Liver (tissue), 8 donors: ENCODE measurements at regions not wholly inside any gene's neighbourhood (a gene's known extent, or its start where the extent isn't known, plus 50 kb on each side); places are given as distances from the start of the nearest gene placed in this dataset.

Source experiments
- DNase-seq: peaks from one replicate; pipeline ENCODE4 v3.0.0-alpha.2; 2017; ENCODE audit warnings: low spot score
- H3K27ac ChIP-seq, 2 donors: one replicate each; pipeline ENCODE4 v1.7.0; 2013; ENCODE audit warnings: inconsistent platforms in 2 of 2, low read length in 2 of 2, control low read depth in 1 of 2, low read depth in 1 of 2, mild to moderate bottlenecking in 1 of 2
- H3K27me3 ChIP-seq, 4 donors: one replicate each; pipeline versions ENCODE4 v1.6.1 to v1.7.0; 2013; ENCODE audit warnings: low read length in 3 of 4, inconsistent platforms in 1 of 4, mild to moderate bottlenecking in 1 of 4, moderate library complexity in 1 of 4; ENCODE audit not compliant: control insufficient read depth in 4 of 4, insufficient read depth in 4 of 4
- H3K36me3 ChIP-seq, 4 donors: one replicate each; pipeline versions ENCODE4 v1.6.1 to v1.7.0; 2013; ENCODE audit warnings: low read length in 3 of 4, mild to moderate bottlenecking in 3 of 4, low read depth in 1 of 4, moderate library complexity in 1 of 4; ENCODE audit not compliant: control insufficient read depth in 4 of 4, insufficient read depth in 3 of 4
- H3K4me1 ChIP-seq, 4 donors: one replicate each; pipeline versions ENCODE4 v1.6.1 to v1.7.0; 2013; ENCODE audit warnings: low read length in 3 of 4, mild to moderate bottlenecking in 3 of 4, moderate library complexity in 1 of 4; ENCODE audit not compliant: control insufficient read depth in 4 of 4, insufficient read depth in 4 of 4
- H3K4me3 ChIP-seq, 3 donors: one replicate each; pipeline versions ENCODE4 v1.6.1 to v1.7.0; 2013; ENCODE audit warnings: low read length in 3 of 3, control low read depth in 1 of 3, low read depth in 1 of 3, mild to moderate bottlenecking in 1 of 3
- H3K9ac ChIP-seq, 2 donors: one replicate each; pipeline ENCODE4 v1.7.0; 2013; ENCODE audit warnings: low read length in 2 of 2, mild to moderate bottlenecking in 2 of 2, moderate library complexity in 2 of 2, control low read depth in 1 of 2, low read depth in 1 of 2
- H3K9me3 ChIP-seq, 4 donors: one replicate each; pipeline versions ENCODE4 v1.6.1 to v1.7.0; 2013; ENCODE audit warnings: low read length in 3 of 4; ENCODE audit not compliant: control insufficient read depth in 4 of 4
- EGR1 ChIP-seq, 2 donors: IDR thresholded peaks; 2 replicates each; pipeline ENCODE4 v1.6.1; 2016 to 2018; ENCODE audit warnings: antibody characterized with exemption in 2 of 2, low read depth in 2 of 2
- FOXA2 ChIP-seq: IDR thresholded peaks from 2 replicates; pipeline ENCODE4 v1.6.1; 2016; ENCODE audit warnings: antibody characterized with exemption
- GABPA ChIP-seq, 2 donors: IDR thresholded peaks in 1 of 2; conservative IDR thresholded peaks in 1 of 2; 2 replicates each; pipeline ENCODE4 v1.6.1; 2016; ENCODE audit warnings: antibody characterized with exemption in 2 of 2, mild to moderate bottlenecking in 1 of 2, moderate library complexity in 1 of 2
- HNF4A ChIP-seq, 2 donors: conservative IDR thresholded peaks; 2 replicates each; pipeline ENCODE4 v1.6.1; 2016; ENCODE audit warnings: antibody characterized with exemption in 2 of 2, mild to moderate bottlenecking in 2 of 2
- JUND ChIP-seq, 2 donors: IDR thresholded peaks; 2 replicates each; pipeline ENCODE4 v1.6.1; 2016; ENCODE audit warnings: antibody characterized with exemption in 2 of 2
- NR2F2 ChIP-seq: IDR thresholded peaks from 2 replicates; pipeline ENCODE4 v1.6.1; 2016; ENCODE audit warnings: antibody characterized with exemption
- RAD21 ChIP-seq, 2 donors: IDR thresholded peaks; 2 replicates each; pipeline ENCODE4 v1.6.1; 2016; ENCODE audit warnings: antibody characterized with exemption in 2 of 2, mild to moderate bottlenecking in 2 of 2
- RXRA ChIP-seq, 2 donors: IDR thresholded peaks; 2 replicates each; pipeline ENCODE4 v1.6.1; 2017 to 2018; ENCODE audit warnings: antibody characterized with exemption in 2 of 2, mild to moderate bottlenecking in 1 of 2
- SP1 ChIP-seq: IDR thresholded peaks from 2 replicates; pipeline ENCODE4 v1.6.1; 2018; ENCODE audit warnings: antibody characterized with exemption, mild to moderate bottlenecking
- YY1 ChIP-seq: IDR thresholded peaks from 2 replicates; pipeline ENCODE4 v1.6.1; 2016; ENCODE audit warnings: antibody characterized with exemption, mild to moderate bottlenecking
- WGBS: extraction: QIAGEN DNeasy Blood & Tissue Kit; methylation state at CpG from one replicate; pipeline ENCODE4 v1.1.7; 2013; 5-methylcytosine and 5-hydroxymethylcytosine counted together
- TF ChIP-seq, protein P1 (sequence below): IDR thresholded peaks from 2 replicates; pipeline ENCODE4 v1.6.1; 2016; ENCODE audit warnings: antibody characterized with exemption
- TF ChIP-seq, protein P2 (sequence below): IDR thresholded peaks from 2 replicates; pipeline ENCODE4 v1.6.1; 2016; ENCODE audit warnings: antibody characterized with exemption, mild to moderate bottlenecking
- TF ChIP-seq, protein P3 (sequence below): IDR thresholded peaks from 2 replicates; pipeline ENCODE4 v1.6.1; 2016; ENCODE audit warnings: antibody characterized with exemption
- TF ChIP-seq, protein P4 (sequence below): fragments of 150-350 bp; IDR thresholded peaks from 2 replicates; pipeline ENCODE4 v1.5.1; 2017; ENCODE audit warnings: improper control_type of control experiment, low read depth, low read length; ENCODE audit not compliant: missing input control
- TF ChIP-seq, protein P5 (sequence below): IDR thresholded peaks from 2 replicates; pipeline ENCODE4 v1.6.1; 2016; ENCODE audit warnings: antibody characterized with exemption
- donor health status: healthy.
- donor health status: healthy.
- donor health status: healthy.
- donor health status: healthy.
- donor health status: healthy.

DNA sequence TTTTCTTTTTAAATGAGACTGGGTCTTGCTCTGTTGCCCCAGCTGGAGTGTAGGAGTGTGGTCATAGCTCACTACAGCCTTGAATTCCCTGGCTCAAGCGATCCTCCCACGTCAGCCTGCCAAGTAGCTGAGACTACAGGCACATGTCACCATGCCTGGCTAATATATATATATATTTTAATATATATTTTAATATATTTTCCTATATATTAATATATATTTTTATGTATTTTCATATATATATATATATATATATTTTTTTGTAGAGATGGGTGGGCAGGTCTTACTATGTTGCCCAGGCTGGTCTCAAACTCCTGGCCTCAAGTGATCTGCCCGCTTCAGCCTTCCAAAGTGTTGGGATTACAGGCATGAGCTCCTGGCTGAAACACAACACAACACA, 144.5 kb upstream of the GATA6 start:
- Histone ChIP-seq H3K4me1 (peaks cover 6 to 22% (median 17%) of the 10 kb centered on the region in 4 donors), H3K4me3 (no peak overlapping the region), H3K27ac (no peak overlapping the region), H3K36me3 (no peaks in the 10 kb centered on the region), H3K9ac (no peak overlapping the region), H3K27me3 (no peaks in the 10 kb centered on the region), H3K9me3 (no peaks in the 10 kb centered on the region)
- no peak for DNase-seq
- TF ChIP-seq NR2F2 (no peak), JUND (IDR thresholded peaks at IDR 0.05) (no peak)
- TF ChIP-seq, protein P1, sequence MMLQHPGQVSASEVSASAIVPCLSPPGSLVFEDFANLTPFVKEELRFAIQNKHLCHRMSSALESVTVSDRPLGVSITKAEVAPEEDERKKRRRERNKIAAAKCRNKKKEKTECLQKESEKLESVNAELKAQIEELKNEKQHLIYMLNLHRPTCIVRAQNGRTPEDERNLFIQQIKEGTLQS: no peak
- TF ChIP-seq, protein P2, sequence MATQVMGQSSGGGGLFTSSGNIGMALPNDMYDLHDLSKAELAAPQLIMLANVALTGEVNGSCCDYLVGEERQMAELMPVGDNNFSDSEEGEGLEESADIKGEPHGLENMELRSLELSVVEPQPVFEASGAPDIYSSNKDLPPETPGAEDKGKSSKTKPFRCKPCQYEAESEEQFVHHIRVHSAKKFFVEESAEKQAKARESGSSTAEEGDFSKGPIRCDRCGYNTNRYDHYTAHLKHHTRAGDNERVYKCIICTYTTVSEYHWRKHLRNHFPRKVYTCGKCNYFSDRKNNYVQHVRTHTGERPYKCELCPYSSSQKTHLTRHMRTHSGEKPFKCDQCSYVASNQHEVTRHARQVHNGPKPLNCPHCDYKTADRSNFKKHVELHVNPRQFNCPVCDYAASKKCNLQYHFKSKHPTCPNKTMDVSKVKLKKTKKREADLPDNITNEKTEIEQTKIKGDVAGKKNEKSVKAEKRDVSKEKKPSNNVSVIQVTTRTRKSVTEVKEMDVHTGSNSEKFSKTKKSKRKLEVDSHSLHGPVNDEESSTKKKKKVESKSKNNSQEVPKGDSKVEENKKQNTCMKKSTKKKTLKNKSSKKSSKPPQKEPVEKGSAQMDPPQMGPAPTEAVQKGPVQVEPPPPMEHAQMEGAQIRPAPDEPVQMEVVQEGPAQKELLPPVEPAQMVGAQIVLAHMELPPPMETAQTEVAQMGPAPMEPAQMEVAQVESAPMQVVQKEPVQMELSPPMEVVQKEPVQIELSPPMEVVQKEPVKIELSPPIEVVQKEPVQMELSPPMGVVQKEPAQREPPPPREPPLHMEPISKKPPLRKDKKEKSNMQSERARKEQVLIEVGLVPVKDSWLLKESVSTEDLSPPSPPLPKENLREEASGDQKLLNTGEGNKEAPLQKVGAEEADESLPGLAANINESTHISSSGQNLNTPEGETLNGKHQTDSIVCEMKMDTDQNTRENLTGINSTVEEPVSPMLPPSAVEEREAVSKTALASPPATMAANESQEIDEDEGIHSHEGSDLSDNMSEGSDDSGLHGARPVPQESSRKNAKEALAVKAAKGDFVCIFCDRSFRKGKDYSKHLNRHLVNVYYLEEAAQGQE: no peak
- WGBS: 95% methylated on average over 3 of the region's 3 CpGs

DNA sequence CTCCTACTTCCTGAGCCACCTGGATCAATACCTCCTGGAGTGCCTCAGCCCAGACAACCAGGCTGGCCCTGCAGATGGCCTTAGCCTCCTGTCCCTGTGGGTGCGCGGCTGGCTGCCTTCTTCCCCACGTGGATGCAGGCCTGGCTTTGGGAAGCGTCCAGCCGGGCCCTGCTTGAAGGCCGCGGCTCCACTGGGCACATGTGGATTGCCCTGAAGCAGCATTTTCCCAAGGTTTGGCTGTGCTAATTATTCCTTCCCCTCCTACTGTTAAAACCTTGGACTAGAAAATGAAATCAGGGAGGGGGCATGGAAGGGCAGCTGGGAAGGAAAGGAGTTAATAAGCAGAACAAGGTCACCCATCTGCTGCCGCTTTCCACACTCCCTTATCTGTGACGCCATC, 143.0 kb upstream of the GATA6 start:
- no peak overlapping the region for H3K4me3 ChIP-seq
- no peaks in the 10 kb centered on the region for H3K27me3 ChIP-seq
- WGBS: 87% methylated on average over 9 of the region's 9 CpGs
- no peak for DNase-seq
- no peak for TF ChIP-seq GABPA (IDR thresholded peaks at IDR 0.05 in 1 of 2, conservative IDR thresholded peaks at IDR 0.05 in 1 of 2)
- TF ChIP-seq JUND (IDR thresholded peaks at IDR 0.05): no peak
- no peak for TF ChIP-seq FOXA2
- TF ChIP-seq, protein P3, sequence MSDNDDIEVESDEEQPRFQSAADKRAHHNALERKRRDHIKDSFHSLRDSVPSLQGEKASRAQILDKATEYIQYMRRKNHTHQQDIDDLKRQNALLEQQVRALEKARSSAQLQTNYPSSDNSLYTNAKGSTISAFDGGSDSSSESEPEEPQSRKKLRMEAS: no peak
- TF ChIP-seq NR2F2: no peak
- TF ChIP-seq RAD21 (IDR thresholded peaks at IDR 0.05): no peak
- no peak for TF ChIP-seq SP1
- TF ChIP-seq, protein P4, sequence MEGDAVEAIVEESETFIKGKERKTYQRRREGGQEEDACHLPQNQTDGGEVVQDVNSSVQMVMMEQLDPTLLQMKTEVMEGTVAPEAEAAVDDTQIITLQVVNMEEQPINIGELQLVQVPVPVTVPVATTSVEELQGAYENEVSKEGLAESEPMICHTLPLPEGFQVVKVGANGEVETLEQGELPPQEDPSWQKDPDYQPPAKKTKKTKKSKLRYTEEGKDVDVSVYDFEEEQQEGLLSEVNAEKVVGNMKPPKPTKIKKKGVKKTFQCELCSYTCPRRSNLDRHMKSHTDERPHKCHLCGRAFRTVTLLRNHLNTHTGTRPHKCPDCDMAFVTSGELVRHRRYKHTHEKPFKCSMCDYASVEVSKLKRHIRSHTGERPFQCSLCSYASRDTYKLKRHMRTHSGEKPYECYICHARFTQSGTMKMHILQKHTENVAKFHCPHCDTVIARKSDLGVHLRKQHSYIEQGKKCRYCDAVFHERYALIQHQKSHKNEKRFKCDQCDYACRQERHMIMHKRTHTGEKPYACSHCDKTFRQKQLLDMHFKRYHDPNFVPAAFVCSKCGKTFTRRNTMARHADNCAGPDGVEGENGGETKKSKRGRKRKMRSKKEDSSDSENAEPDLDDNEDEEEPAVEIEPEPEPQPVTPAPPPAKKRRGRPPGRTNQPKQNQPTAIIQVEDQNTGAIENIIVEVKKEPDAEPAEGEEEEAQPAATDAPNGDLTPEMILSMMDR: no peak
- TF ChIP-seq YY1: no peak
- H3K9me3 ChIP-seq: no peaks in the 10 kb centered on the region
- H3K4me1 ChIP-seq: peaks cover 3 to 7% (median 6%) of the 10 kb centered on the region in 4 donors
- no peaks in the 10 kb centered on the region for H3K36me3 ChIP-seq
- H3K9ac ChIP-seq: no peak overlapping the region
- H3K27ac ChIP-seq: no peak overlapping the region

DNA sequence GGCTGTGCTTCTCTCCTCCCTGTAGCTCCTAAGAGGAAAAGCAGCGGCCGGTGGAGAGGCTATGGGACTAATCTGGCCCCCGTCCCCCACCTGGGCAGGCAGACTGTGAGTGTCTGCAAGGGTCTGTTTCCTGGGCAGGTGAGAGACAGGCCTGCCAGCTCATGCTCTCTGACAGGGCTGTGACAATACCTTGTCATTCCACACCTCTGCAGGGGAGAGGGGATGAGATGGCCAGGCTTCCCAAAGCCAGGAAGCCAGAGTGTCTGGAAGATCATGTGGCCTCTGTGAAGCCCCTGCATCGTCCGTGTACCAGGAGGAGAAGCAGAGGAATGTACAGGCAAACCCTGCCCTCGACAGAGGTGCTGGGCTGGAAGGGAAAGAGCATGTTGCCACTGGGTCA, 142.5 kb upstream of the GATA6 start:
- 85% methylated on average over 6 of the region's 6 CpGs for WGBS
- Histone ChIP-seq H3K4me3 (no peak overlapping the region), H3K27ac (no peak overlapping the region)

More for the DNA sequence above, 142.5 kb upstream of the GATA6 start:
- no peaks in the 10 kb centered on the region for H3K27me3 ChIP-seq
- no peaks in the 10 kb centered on the region for H3K9me3 ChIP-seq
- H3K9ac ChIP-seq: no peak overlapping the region
- peaks cover 0 to 2% (median 2%) of the 10 kb centered on the region in 4 donors for H3K4me1 ChIP-seq
- DNase-seq: no peak
- no peaks in the 10 kb centered on the region for H3K36me3 ChIP-seq
- TF ChIP-seq HNF4A (conservative IDR thresholded peaks at IDR 0.05) (no peak), RXRA (IDR thresholded peaks at IDR 0.05) (no peak), EGR1 (IDR thresholded peaks at IDR 0.05; ENCODE audit: low read depth in 2 of 2) (no peak), YY1 (no peak), SP1 (no peak)
- TF ChIP-seq, protein P5, sequence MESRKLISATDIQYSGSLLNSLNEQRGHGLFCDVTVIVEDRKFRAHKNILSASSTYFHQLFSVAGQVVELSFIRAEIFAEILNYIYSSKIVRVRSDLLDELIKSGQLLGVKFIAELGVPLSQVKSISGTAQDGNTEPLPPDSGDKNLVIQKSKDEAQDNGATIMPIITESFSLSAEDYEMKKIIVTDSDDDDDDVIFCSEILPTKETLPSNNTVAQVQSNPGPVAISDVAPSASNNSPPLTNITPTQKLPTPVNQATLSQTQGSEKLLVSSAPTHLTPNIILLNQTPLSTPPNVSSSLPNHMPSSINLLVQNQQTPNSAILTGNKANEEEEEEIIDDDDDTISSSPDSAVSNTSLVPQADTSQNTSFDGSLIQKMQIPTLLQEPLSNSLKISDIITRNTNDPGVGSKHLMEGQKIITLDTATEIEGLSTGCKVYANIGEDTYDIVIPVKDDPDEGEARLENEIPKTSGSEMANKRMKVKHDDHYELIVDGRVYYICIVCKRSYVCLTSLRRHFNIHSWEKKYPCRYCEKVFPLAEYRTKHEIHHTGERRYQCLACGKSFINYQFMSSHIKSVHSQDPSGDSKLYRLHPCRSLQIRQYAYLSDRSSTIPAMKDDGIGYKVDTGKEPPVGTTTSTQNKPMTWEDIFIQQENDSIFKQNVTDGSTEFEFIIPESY: no peak
- TF ChIP-seq, protein P3: no peak
